Ectodermal cell (in vitro differentiated cells): ENCODE measurements at regions not wholly inside any gene's neighbourhood (a gene's known extent, or its start where the extent isn't known, plus 50 kb on each side); places are given as distances from the start of the nearest gene placed in this dataset.
"Not testable (repeated sequence)": the region's sequence is repeated elsewhere in the genome, so short reads cannot be mapped to it uniquely, and the experiment has no call there.

Experiments used
- H3K27ac ChIP-seq: 2 replicates; pipeline ENCODE4 v1.7.0; 2013; ENCODE audit warnings: mild to moderate bottlenecking, low read depth, low read length; ENCODE audit not compliant: insufficient read depth, poor library complexity, severe bottlenecking
- H3K27me3 ChIP-seq: 2 replicates; pipeline ENCODE4 v1.7.0; 2013; ENCODE audit warnings: mild to moderate bottlenecking, low read length; ENCODE audit not compliant: insufficient read depth, control insufficient read depth, poor library complexity, severe bottlenecking
- H3K36me3 ChIP-seq: one replicate; pipeline ENCODE4 v1.7.0; 2013; ENCODE audit warnings: low read length; ENCODE audit not compliant: control insufficient read depth, insufficient read depth
- H3K4me1 ChIP-seq: one replicate; pipeline ENCODE4 v1.7.0; 2013; ENCODE audit warnings: low read length; ENCODE audit not compliant: control insufficient read depth, insufficient read depth
- H3K4me3 ChIP-seq: 2 replicates; pipeline ENCODE4 v1.7.0; 2013; ENCODE audit warnings: low read depth, low read length, control low read depth; ENCODE audit not compliant: insufficient read depth
- H3K9me3 ChIP-seq: 2 replicates; pipeline ENCODE4 v1.7.0; 2013; ENCODE audit warnings: mild to moderate bottlenecking, low read length, moderate library complexity; ENCODE audit not compliant: control insufficient read depth
- WGBS, 2 experiments: methylation state at CpG; one replicate each; pipeline ENCODE4 v1.1.7; 2013; ENCODE audit warnings: missing lambda C conversion rate in 2 of 2; 5-methylcytosine and 5-hydroxymethylcytosine counted together

GRCh38 chr14:104230946-104231345 is 92.6 kb downstream of the KIF26A start:
- Histone ChIP-seq H3K27me3 (no peaks in the 10 kb centered on the region), H3K9me3 (no peaks in the 10 kb centered on the region), H3K27ac (no peak overlapping the region), H3K4me1 (no peaks in the 10 kb centered on the region), H3K4me3 (no peak overlapping the region), H3K36me3 (no peaks in the 10 kb centered on the region)
- WGBS, 2 experiments = 89 to 92% methylated on average over 4 of the region's 4 CpGs

GRCh38 chr14:104232070-104232484 is 93.7 kb downstream of the KIF26A start:
- Histone ChIP-seq H3K27ac (no peak overlapping the region), H3K27me3 (no peaks in the 10 kb centered on the region), H3K4me3 (no peak overlapping the region), H3K9me3 (no peaks in the 10 kb centered on the region), H3K36me3 (no peaks in the 10 kb centered on the region), H3K4me1 (no peaks in the 10 kb centered on the region)
- 69% methylated on average over 4 of the region's 4 CpGs for WGBS, 2 experiments

GRCh38 chr14:104234007-104234786 is 95.8 kb downstream of the KIF26A start:
- WGBS, 2 experiments = 88 to 95% methylated on average over 3 of the region's 3 CpGs
- not testable (repeated sequence) for H3K4me3 ChIP-seq, H3K9me3 ChIP-seq, H3K27ac ChIP-seq, H3K4me1 ChIP-seq, H3K36me3 ChIP-seq, H3K27me3 ChIP-seq

GRCh38 chr14:104235686-104236085 is 97.3 kb downstream of the KIF26A start:
- WGBS, 2 experiments = 73 to 78% methylated on average over 2 of the region's 2 CpGs

GRCh38 chr14:104237651-104238423 is 99.5 kb downstream of the KIF26A start:
- no peaks in the 10 kb centered on the region for H3K36me3 ChIP-seq
- no peak overlapping the region for H3K4me3 ChIP-seq
- no peaks in the 10 kb centered on the region for H3K9me3 ChIP-seq
- H3K27ac ChIP-seq = no peak overlapping the region
- H3K27me3 ChIP-seq = no peaks in the 10 kb centered on the region
- 91 to 92% methylated on average over 24 of the region's 24 CpGs for WGBS, 2 experiments
- H3K4me1 ChIP-seq = no peaks in the 10 kb centered on the region

More at GRCh38 chr14:104235686-104236085, 97.3 kb downstream of the KIF26A start:
- no peaks in the 10 kb centered on the region for H3K9me3 ChIP-seq
- no peaks in the 10 kb centered on the region for H3K4me1 ChIP-seq
- no peak overlapping the region for H3K27ac ChIP-seq
- no peaks in the 10 kb centered on the region for H3K27me3 ChIP-seq
- H3K4me3 ChIP-seq = no peak overlapping the region
- H3K36me3 ChIP-seq = no peaks in the 10 kb centered on the region

- WGBS, 2 experiments = 89 to 90% methylated on average over 21 of the region's 21 CpGs
- no peaks in the 10 kb centered on the region for H3K36me3 ChIP-seq
- no peak overlapping the region for H3K4me3 ChIP-seq
- no peaks in the 10 kb centered on the region for H3K4me1 ChIP-seq
- no peaks in the 10 kb centered on the region for H3K9me3 ChIP-seq
- H3K27me3 ChIP-seq = no peaks in the 10 kb centered on the region
- H3K27ac ChIP-seq = no peak overlapping the region
Measured at GRCh38 chr14:104238424-104239184, 100.2 kb downstream of the KIF26A start.

- Histone ChIP-seq H3K4me3 (no peak overlapping the region), H3K4me1 (no peaks in the 10 kb centered on the region), H3K9me3 (no peaks in the 10 kb centered on the region), H3K27me3 (no peaks in the 10 kb centered on the region), H3K36me3 (no peaks in the 10 kb centered on the region), H3K27ac (no peak overlapping the region)
- WGBS, 2 experiments = 85 to 87% methylated on average over 8 of the region's 8 CpGs
Measured at GRCh38 chr14:104239185-104239775, 100.9 kb downstream of the KIF26A start.

GRCh38 chr14:104239861-104240301 is 101.5 kb downstream of the KIF26A start:
- Histone ChIP-seq H3K9me3 (no peaks in the 10 kb centered on the region), H3K27ac (no peak overlapping the region), H3K27me3 (no peaks in the 10 kb centered on the region), H3K4me3 (no peak overlapping the region), H3K4me1 (no peaks in the 10 kb centered on the region), H3K36me3 (no peaks in the 10 kb centered on the region)
- 87 to 89% methylated on average over 17 of the region's 17 CpGs for WGBS, 2 experiments

GRCh38 chr14:104240434-104241157 is 102.2 kb downstream of the KIF26A start:
- no peaks in the 10 kb centered on the region for H3K27me3 ChIP-seq
- H3K4me1 ChIP-seq = no peaks in the 10 kb centered on the region
- H3K36me3 ChIP-seq = no peaks in the 10 kb centered on the region
- no peak overlapping the region for H3K27ac ChIP-seq
- H3K9me3 ChIP-seq = no peaks in the 10 kb centered on the region
- H3K4me3 ChIP-seq = no peak overlapping the region
- WGBS, 2 experiments = 61 to 67% methylated on average over 12 of the region's 12 CpGs
